ENCODE measurements at regions not wholly inside any gene's neighbourhood (a gene's known extent, or its start where the extent isn't known, plus 50 kb on each side); places are given as distances from the start of the nearest gene placed in this dataset.

GRCh38 chr10:131478377-131478989 lies 167.0 kb upstream of the TCERG1L start:
- Histone ChIP-seq H3K4me3 (ENCODE audit: low read length) (no peak overlapping the region), H3K27ac (ENCODE audit: low read depth in 1 of 2, low read length in 2 of 2) (no peak overlapping the region), H3K36me3 (ENCODE audit: insufficient read depth, low read length) (no peaks in the 10 kb centered on the region), H3K4me1 (ENCODE audit: insufficient read depth, low read length) (no peaks in the 10 kb centered on the region), H3K27me3 (ENCODE audit: control insufficient read depth in 1 of 2, insufficient read depth in 2 of 2, low read length in 2 of 2) (peaks cover 0 to 10% of the 10 kb centered on the region in 2 experiments), H3K9me3 (ENCODE audit: control insufficient read depth in 1 of 2, insufficient read depth in 1 of 2, low read length in 2 of 2) (peaks cover 0 to 25% of the 10 kb centered on the region in 2 experiments)
- intact Hi-C loops (cut with DNase I, micrococcal nuclease): no loop called here
- H3K27ac Mint-ChIP-seq: no peak overlapping the region
- H3K36me3 Mint-ChIP-seq (ENCODE audit: low read depth): no peaks in the 10 kb centered on the region
- H3K4me1 Mint-ChIP-seq (ENCODE audit: low read depth): no peaks in the 10 kb centered on the region
- H3K27me3 Mint-ChIP-seq: peaks cover 18% of the 10 kb centered on the region
- ChIA-PET CTCF (no interaction called here), POLR2A (no interaction called here)
- peaks cover 5% of the 10 kb centered on the region for H3K9me3 Mint-ChIP-seq
- H3K4me3 Mint-ChIP-seq: no peak overlapping the region
- DNase-seq: no peak
- ATAC-seq (ENCODE audit: poor library complexity): no peak
- TF ChIP-seq, protein P1, sequence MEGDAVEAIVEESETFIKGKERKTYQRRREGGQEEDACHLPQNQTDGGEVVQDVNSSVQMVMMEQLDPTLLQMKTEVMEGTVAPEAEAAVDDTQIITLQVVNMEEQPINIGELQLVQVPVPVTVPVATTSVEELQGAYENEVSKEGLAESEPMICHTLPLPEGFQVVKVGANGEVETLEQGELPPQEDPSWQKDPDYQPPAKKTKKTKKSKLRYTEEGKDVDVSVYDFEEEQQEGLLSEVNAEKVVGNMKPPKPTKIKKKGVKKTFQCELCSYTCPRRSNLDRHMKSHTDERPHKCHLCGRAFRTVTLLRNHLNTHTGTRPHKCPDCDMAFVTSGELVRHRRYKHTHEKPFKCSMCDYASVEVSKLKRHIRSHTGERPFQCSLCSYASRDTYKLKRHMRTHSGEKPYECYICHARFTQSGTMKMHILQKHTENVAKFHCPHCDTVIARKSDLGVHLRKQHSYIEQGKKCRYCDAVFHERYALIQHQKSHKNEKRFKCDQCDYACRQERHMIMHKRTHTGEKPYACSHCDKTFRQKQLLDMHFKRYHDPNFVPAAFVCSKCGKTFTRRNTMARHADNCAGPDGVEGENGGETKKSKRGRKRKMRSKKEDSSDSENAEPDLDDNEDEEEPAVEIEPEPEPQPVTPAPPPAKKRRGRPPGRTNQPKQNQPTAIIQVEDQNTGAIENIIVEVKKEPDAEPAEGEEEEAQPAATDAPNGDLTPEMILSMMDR (IDR thresholded peaks at IDR 0.05): no peak

DNA sequence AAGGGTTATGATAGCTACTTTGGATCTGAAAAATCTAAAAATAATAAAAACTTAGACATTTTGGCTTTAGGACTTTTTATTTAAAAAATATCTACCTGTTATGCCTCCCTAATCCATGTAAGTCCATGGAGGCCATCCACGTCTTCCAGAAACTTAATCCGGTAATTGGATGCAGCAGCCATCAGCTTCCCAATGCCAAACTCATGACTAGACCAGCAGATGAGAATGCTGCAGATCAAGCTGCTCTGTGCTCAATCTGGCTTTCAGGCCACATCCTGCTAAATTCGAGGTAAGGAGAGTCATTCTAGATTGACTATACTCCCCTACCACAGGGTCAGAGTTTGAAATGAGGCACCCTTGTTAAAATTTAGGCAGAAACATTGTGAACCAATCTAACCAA lies 168.5 kb upstream of the TCERG1L start:
- intact Hi-C loops (cut with DNase I, micrococcal nuclease): no loop called here
- no peak overlapping the region for H3K27ac ChIP-seq (ENCODE audit: low read depth in 1 of 2, low read length in 2 of 2)
- Mint-ChIP-seq H3K27me3 (peaks cover 18% of the 10 kb centered on the region), H3K36me3 (ENCODE audit: low read depth) (no peaks in the 10 kb centered on the region), H3K4me3 (no peak overlapping the region), H3K27ac (no peak overlapping the region), H3K4me1 (ENCODE audit: low read depth) (no peaks in the 10 kb centered on the region), H3K9me3 (peaks cover 8% of the 10 kb centered on the region)
- H3K4me1 ChIP-seq (ENCODE audit: insufficient read depth, low read length): no peaks in the 10 kb centered on the region
- DNase-seq: no peak
- no peak overlapping the region for H3K4me3 ChIP-seq (ENCODE audit: low read length)
- peaks cover 0 to 10% of the 10 kb centered on the region in 2 experiments for H3K27me3 ChIP-seq (ENCODE audit: control insufficient read depth in 1 of 2, insufficient read depth in 2 of 2, low read length in 2 of 2)
- H3K9me3 ChIP-seq (ENCODE audit: control insufficient read depth in 1 of 2, insufficient read depth in 1 of 2, low read length in 2 of 2): peaks cover 0 to 18% of the 10 kb centered on the region in 2 experiments
- ATAC-seq (ENCODE audit: poor library complexity): no peak
- ChIA-PET POLR2A (no interaction called here), CTCF (no interaction called here)
- TF ChIP-seq, protein P1 (IDR thresholded peaks at IDR 0.05): no peak
- no peaks in the 10 kb centered on the region for H3K36me3 ChIP-seq (ENCODE audit: insufficient read depth, low read length)

GRCh38 chr10:131480861-131481260 lies 169.3 kb upstream of the TCERG1L start:
- Mint-ChIP-seq H3K4me3 (no peak overlapping the region), H3K27me3 (peaks cover 18% of the 10 kb centered on the region), H3K9me3 (peaks cover 8% of the 10 kb centered on the region), H3K36me3 (ENCODE audit: low read depth) (no peaks in the 10 kb centered on the region), H3K27ac (no peak overlapping the region), H3K4me1 (ENCODE audit: low read depth) (no peaks in the 10 kb centered on the region)
- ATAC-seq (ENCODE audit: poor library complexity): no peak
- TF ChIP-seq, protein P1 (IDR thresholded peaks at IDR 0.05): no peak
- no peak for DNase-seq
- no peak overlapping the region for H3K27ac ChIP-seq (ENCODE audit: low read depth in 1 of 2, low read length in 2 of 2)
- ChIA-PET CTCF (no interaction called here), POLR2A (no interaction called here)
- peaks cover 0 to 11% of the 10 kb centered on the region in 2 experiments for H3K9me3 ChIP-seq (ENCODE audit: control insufficient read depth in 1 of 2, insufficient read depth in 1 of 2, low read length in 2 of 2)
- no peak overlapping the region for H3K4me3 ChIP-seq (ENCODE audit: low read length)
- no peaks in the 10 kb centered on the region for H3K4me1 ChIP-seq (ENCODE audit: insufficient read depth, low read length)
- intact Hi-C loops (cut with DNase I, micrococcal nuclease): no loop called here
- no peaks in the 10 kb centered on the region for H3K36me3 ChIP-seq (ENCODE audit: insufficient read depth, low read length)
- H3K27me3 ChIP-seq (ENCODE audit: control insufficient read depth in 1 of 2, insufficient read depth in 2 of 2, low read length in 2 of 2): peaks cover 0 to 10% of the 10 kb centered on the region in 2 experiments
